Mammary epithelial cell (primary cell): ENCODE measurements at regions not wholly inside any gene's neighbourhood (a gene's known extent, or its start where the extent isn't known, plus 50 kb on each side); places are given as distances from the start of the nearest gene placed in this dataset.

Source experiments
- CTCF ChIP-seq, 2 donors: IDR thresholded peaks in 1 of 2; conservative IDR thresholded peaks in 1 of 2; 2 replicates each; pipeline ENCODE4 v1.5.1; 2011 to 2012; ENCODE audit warnings: inconsistent platforms in 2 of 2, low read length in 2 of 2, mild to moderate bottlenecking in 2 of 2, control low read depth in 1 of 2, low read depth in 1 of 2; ENCODE audit not compliant: insufficient read depth in 1 of 2; ENCODE audit errors: extremely low read depth in 1 of 2
- EZH2 ChIP-seq: IDR thresholded peaks from 2 replicates; pipeline ENCODE4 v1.6.1; 2012; ENCODE audit warnings: low read length, inconsistent platforms, borderline replicate concordance

- no peak for TF ChIP-seq CTCF (conservative IDR thresholded peaks at IDR 0.05 in 1 of 2, IDR thresholded peaks at IDR 0.05 in 1 of 2; ENCODE audit: extremely low read depth in 1 of 2, insufficient read depth in 1 of 2, low read depth in 1 of 2, low read length in 2 of 2)
- no peak for TF ChIP-seq EZH2
These were observed 498.5 kb upstream of the GRM7 start for GRCh38 chr3:6362406-6362805.
